Glomerular endothelial cell (primary cell): ENCODE measurements at regions not wholly inside any gene's neighbourhood (a gene's known extent, or its start where the extent isn't known, plus 50 kb on each side); places are given as distances from the start of the nearest gene placed in this dataset.
"Not testable (repeated sequence)": the region's sequence is repeated elsewhere in the genome, so short reads cannot be mapped to it uniquely, and the experiment has no call there.

Experiments used
- DNase-seq: peaks from one replicate; pipeline ENCODE4 v3.0.0-alpha.2; 2011; ENCODE audit warnings: low read depth, low spot score; ENCODE audit errors: extremely low read depth

- DNase-seq, result not testable (repeated sequence)
Measured at GRCh38 chr9:42239445-42240260, 56.2 kb downstream of the SPATA31A6 start.

- peak; percentile 85 for DNase-seq
Measured at GRCh38 chr9:42240261-42240579, 56.8 kb downstream of the SPATA31A6 start.

- not testable (repeated sequence) for DNase-seq
Measured at GRCh38 chr9:42243211-42243610, 59.8 kb downstream of the SPATA31A6 start.

GRCh38 chr9:42243822-42244221 lies 60.4 kb downstream of the SPATA31A6 start:
- DNase-seq, result not testable (repeated sequence)

DNA sequence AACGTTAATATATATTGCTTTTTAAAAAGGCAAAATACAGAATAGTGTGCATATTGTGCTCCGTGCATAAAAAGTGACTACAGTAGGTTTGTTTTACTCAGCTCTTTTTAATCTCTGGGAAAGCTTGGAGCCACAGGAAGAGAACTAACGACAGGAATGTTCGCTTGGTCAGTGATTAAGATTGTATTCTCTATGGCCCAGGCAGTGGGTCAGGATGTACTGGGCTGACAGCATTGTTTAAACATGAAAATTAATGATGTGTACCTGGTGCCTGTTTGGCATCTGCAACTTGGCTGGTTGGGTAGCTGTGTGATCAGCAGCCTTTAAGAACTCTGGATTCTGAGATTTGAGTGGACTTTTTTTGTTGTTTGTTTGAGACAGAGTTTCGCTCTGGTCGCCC lies 85.3 kb downstream of the SPATA31A6 start:
- DNase-seq, result peak; percentile 67

- not testable (repeated sequence) for DNase-seq
Measured at GRCh38 chr9:42269171-42269570, 85.7 kb downstream of the SPATA31A6 start.

- not testable (repeated sequence) for DNase-seq
Measured at GRCh38 chr9:42273191-42273590, 89.7 kb downstream of the SPATA31A6 start.

- DNase-seq, result no peak
Measured at GRCh38 chr9:42275141-42275540, 91.7 kb downstream of the SPATA31A6 start.

GRCh38 chr9:42282531-42283178 lies 99.2 kb downstream of the SPATA31A6 start:
- not testable (repeated sequence) for DNase-seq

GRCh38 chr9:42283179-42283543 lies 99.7 kb downstream of the SPATA31A6 start:
- DNase-seq, result not testable (repeated sequence)

DNA sequence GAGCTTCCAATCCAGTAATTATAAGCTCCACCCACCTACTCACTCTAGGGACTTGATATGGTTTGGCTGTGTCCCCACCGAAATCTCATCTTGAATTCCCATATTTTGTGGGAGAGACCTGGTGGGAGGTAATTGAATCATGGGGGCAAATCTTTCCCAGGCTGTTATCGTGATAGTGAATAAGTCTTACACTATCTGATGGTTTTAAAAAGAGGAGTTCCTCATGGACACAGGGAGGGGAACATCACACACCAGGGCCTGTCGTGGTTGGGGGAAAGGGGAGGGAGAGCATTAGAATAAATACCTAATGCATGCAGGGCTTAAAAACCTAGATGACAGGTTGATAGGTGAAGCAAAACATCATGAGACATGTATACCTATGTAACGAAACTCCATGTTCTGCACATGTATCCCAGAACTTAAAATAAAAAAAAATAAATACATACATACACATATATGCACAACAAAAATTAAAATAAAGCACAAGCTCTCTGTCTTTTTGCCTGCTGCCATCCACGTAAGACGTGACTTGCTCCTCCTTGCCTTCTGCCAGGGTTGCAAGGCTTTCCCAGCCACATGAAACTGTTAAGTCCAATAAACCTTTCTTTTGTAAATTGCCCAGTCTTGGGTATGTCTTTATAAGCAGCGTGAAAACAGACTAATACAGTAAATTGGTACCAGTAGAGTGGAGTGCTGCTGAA lies 102.8 kb downstream of the SPATA31A6 start:
- DNase-seq, result not testable (repeated sequence)

DNA sequence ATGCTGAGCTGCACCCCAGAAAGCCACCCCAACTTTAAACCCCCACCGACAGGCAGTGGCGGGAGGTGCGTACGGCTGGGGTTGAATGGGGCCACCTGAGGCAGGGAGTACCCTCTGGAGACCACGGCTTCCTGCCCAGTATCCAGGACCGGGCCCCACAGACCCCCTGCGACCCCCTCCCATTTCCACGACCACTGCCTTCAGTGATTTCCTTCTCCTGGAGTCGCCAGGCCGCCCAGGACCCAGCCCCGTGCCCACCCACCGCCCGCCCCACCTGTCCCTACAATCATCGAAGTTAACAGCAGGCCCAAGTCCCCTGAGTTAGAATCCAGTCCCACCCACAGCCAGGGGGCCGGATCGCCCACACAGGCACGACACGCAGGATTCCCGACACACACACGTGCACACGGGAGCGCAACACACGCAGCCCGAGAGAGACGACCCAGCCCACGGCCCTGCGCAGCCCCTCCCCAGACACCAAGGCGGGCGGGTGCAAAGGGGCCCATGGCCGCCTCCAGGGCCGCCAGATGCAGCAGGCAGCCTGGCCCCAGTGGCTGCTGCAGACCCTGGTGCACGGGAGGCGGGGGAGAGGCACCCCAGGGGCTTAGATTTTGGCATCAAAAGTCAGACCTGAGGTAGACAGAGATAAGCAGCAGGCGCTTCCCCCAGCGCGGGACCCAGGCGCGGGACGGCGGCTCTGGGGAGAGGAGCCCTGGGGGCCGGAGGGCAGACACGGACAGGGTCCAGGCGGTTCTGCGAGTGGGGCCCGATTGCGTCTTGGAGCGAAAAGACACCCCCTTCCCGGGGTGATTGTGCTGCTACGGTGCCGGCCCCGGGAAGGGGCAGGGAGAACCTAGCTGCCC lies 104.8 kb downstream of the SPATA31A6 start:
- DNase-seq, result not testable (repeated sequence)

- not testable (repeated sequence) for DNase-seq
Measured at GRCh38 chr9:42288865-42289229, 105.4 kb downstream of the SPATA31A6 start.

- DNase-seq, result not testable (repeated sequence)
Measured at GRCh38 chr9:42300124-42300523, 116.7 kb downstream of the SPATA31A6 start.

GRCh38 chr9:42306625-42307024 lies 123.2 kb downstream of the SPATA31A6 start:
- not testable (repeated sequence) for DNase-seq

DNA sequence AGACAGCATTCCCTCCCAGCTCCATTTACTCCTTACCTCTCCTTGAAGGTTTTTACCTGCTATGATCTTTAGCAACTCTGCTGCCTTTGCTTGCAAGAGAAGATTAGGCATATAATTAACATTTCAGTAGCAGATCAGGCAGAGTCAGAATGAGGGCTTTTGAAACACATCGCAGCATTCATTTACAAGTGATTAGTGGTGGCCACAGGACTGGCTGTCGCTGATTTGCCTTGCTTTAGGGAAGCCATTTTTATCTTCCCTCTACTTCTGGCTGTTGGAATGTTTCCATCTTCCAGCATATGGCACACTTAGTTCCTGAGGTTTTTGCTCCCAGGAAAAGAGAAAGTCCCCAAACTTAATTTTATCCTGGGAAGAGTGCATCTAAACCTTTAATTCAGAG lies 124.0 kb downstream of the SPATA31A6 start:
- DNase-seq, result not testable (repeated sequence)

DNA sequence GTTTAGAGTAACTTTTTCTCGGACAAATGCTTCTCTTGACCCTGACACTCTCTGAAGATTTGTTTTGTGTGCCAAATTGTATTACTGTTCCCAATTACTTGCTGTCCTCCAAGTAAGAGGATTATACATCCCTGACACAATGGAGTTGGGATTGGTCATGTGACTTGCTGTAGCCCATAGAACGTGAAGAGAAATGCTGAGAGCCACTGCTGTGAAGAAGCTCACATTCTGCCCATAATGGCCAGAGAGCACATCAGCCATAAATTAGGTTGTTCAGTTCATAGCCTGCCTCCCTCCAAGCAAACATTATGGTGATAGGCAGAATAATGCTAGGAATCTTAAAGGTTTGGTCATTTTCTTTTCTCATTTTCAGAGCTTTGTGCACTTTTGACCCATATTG lies 127.5 kb downstream of the SPATA31A6 start:
- DNase-seq, result not testable (repeated sequence)

GRCh38 chr9:42316026-42316425 lies 132.6 kb downstream of the SPATA31A6 start:
- DNase-seq, result not testable (repeated sequence)

DNA sequence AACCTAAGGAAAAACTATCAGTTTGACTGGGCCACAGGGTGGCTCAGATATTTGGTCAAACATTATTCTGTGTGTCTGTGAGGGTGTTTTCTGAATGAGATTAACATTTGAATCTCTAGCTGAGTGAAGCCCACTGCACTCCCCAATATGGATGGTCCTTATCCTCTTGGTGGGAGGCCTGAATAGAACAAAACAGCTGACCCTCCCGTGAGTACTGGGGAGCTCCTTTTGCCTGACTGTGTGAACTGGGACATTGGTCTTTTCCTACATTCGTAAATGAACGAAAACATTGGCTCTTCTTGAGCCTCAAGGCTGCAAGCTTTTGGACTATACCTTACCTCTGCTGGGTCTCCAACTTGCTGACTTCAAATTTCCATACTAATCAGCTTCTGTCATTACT lies 134.2 kb downstream of the SPATA31A6 start:
- not testable (repeated sequence) for DNase-seq

- DNase-seq, result not testable (repeated sequence)
Measured at GRCh38 chr9:42323084-42323809, 139.8 kb downstream of the SPATA31A6 start.
